ENCODE measurements at regions not wholly inside any gene's neighbourhood (a gene's known extent, or its start where the extent isn't known, plus 50 kb on each side); places are given as distances from the start of the nearest gene placed in this dataset.

- H3K36me3 ChIP-seq (ENCODE audit: control insufficient read depth in 2 of 2, insufficient read depth in 2 of 2, low read length in 1 of 2): no peaks in the 10 kb centered on the region
- H3K79me2 ChIP-seq (ENCODE audit: control insufficient read depth, insufficient read depth, low read length): no peaks in the 10 kb centered on the region
- CTCF ChIA-PET: interaction anchor here (1.8 to 2.2 kb wide), 2 partner anchors 8 to 10 kb away, joined by 11 to 12 read pairs; no protein-coding TSS in a partner anchor
- FAIRE-seq (no peak), DNase-seq (ENCODE audit: low read depth, low spot score) (no peak), ATAC-seq (peak; percentile 46)
- H3K4me2 ChIP-seq (ENCODE audit: control insufficient read depth, insufficient read depth): no peak overlapping the region
- no peak overlapping the region for H3K4me3 ChIP-seq
- H3K9me3 ChIP-seq (replicated peaks; ENCODE audit: control insufficient read depth, insufficient read depth, low read length): peaks cover 5% of the 10 kb centered on the region; the same call in 2 of the 3 replicates
- no peaks in the 10 kb centered on the region for H4K20me1 ChIP-seq (ENCODE audit: control insufficient read depth, insufficient read depth)
- RAD21 ChIA-PET (ENCODE audit: unreplicated experiment): interaction anchor here (2.4 to 2.7 kb wide), 2 partner anchors 10 to 12 kb away, joined by 9 to 13 read pairs; no protein-coding TSS in a partner anchor
- in situ Hi-C loops (cut with MboI) (no loop called here), intact Hi-C loops (cut with micrococcal nuclease; ENCODE audit: unreplicated experiment) (no loop called here)
- no peak overlapping the region for H2AFZ ChIP-seq (ENCODE audit: control insufficient read depth, low read depth, low read length)
- no peaks in the 10 kb centered on the region; a peak in 1 of 4 replicates for H3K27me3 ChIP-seq (replicated peaks in 1 of 2; ENCODE audit: control insufficient read depth in 2 of 2, insufficient read depth in 2 of 2, low read length in 1 of 2)
- no peak overlapping the region for H3K9ac ChIP-seq (ENCODE audit: control insufficient read depth, insufficient read depth, low read length)
- BruUV-seq (replicated peaks): no TSS peak
- POLR2A ChIA-PET: interaction anchor here (0.6 kb wide), 1 partner anchor 306 kb away, joined by 7 read pairs; no protein-coding TSS in a partner anchor
- H3K27ac ChIP-seq (ENCODE audit: control insufficient read depth, insufficient read depth): no peak overlapping the region
- WGBS (ENCODE audit: insufficient coverage, insufficient replicate concordance, low lambda C conversion rate, missing lambda C conversion rate): 0% methylated on average over 3 of the region's 3 CpGs
- SMC1A ChIA-PET (ENCODE audit: uncharacterized antibody, unreplicated experiment): interaction anchor here (0.9 to 8.6 kb wide), 3 partner anchors 10 to 58 kb away, joined by 3 to 79 read pairs (median 5); no protein-coding TSS in a partner anchor
- TF ChIP-seq EP300 (IDR thresholded peaks at IDR 0.05; ENCODE audit: borderline replicate concordance in 1 of 2, control insufficient read depth in 1 of 2, low read depth in 2 of 2, low read length in 2 of 2): no peak
- no peak for TF ChIP-seq JUNB (IDR thresholded peaks at IDR 0.05)
- peak; percentile 50; the same call in 1 of the 2 replicates for TF ChIP-seq SPI1 (IDR thresholded peaks at IDR 0.05; ENCODE audit: borderline replicate concordance, insufficient read depth, low read depth, low read length)
- TF ChIP-seq, protein P1, sequence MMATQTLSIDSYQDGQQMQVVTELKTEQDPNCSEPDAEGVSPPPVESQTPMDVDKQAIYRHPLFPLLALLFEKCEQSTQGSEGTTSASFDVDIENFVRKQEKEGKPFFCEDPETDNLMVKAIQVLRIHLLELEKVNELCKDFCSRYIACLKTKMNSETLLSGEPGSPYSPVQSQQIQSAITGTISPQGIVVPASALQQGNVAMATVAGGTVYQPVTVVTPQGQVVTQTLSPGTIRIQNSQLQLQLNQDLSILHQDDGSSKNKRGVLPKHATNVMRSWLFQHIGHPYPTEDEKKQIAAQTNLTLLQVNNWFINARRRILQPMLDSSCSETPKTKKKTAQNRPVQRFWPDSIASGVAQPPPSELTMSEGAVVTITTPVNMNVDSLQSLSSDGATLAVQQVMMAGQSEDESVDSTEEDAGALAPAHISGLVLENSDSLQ (IDR thresholded peaks at IDR 0.05): no peak
- peaks cover 8% of the 10 kb centered on the region; the same call in 1 of the 2 replicates for H3K4me1 ChIP-seq (ENCODE audit: control insufficient read depth, insufficient read depth, low read length)
Measured at GRCh38 chr12:98341732-98342131, 173.7 kb upstream of the TMPO start.
